Right lobe of liver (tissue), 4 donors: ENCODE measurements at regions not wholly inside any gene's neighbourhood (a gene's known extent, or its start where the extent isn't known, plus 50 kb on each side); places are given as distances from the start of the nearest gene placed in this dataset.
"Not testable (repeated sequence)": the region's sequence is repeated elsewhere in the genome, so short reads cannot be mapped to it uniquely, and the experiment has no call there.

Experiments
- POLR2A ChIP-seq: fragments of 450-650 bp; IDR thresholded peaks from one replicate; pipeline ENCODE4 v1.6.1; 2017; ENCODE audit warnings: antibody characterized with exemption, mild to moderate bottlenecking
- TF ChIP-seq, protein P1 (sequence below), 4 donors: fragments of 200-600 bp in 3 of 4; fragments of 450-650 bp in 1 of 4; IDR thresholded peaks; one replicate each; pipeline versions ENCODE4 v1.5.1 to v1.8.0; 2016 to 2022; ENCODE audit warnings: antibody characterized with exemption in 4 of 4, mild to moderate bottlenecking in 2 of 4
- donor health status: DM: no; HTN: no; CAD: no.
- donor health status: DM: no; HTN: no; CAD: no.
- donor health status: DM: no; HTN: yes; CAD: no.

DNA sequence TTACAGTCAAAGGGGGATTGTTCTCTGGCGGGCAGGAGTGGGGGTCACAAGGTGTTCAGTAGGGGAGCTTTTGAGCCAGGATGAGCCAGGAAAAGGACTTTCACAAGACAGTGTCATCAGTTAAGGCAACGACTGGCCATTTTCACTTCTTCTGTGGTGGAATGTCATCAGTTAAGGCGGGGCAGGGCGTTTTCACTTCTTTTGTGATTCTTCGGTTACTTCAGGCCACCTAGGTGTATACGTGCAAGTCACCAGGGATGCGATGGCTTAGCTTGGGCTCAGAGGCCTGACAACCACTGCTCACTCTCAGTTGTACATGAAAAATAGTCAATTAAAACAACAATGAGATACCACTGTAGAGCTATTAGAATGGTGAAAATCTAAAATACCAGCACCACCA, 281.2 kb downstream of the INSIG2 start:
- TF ChIP-seq, protein P1, sequence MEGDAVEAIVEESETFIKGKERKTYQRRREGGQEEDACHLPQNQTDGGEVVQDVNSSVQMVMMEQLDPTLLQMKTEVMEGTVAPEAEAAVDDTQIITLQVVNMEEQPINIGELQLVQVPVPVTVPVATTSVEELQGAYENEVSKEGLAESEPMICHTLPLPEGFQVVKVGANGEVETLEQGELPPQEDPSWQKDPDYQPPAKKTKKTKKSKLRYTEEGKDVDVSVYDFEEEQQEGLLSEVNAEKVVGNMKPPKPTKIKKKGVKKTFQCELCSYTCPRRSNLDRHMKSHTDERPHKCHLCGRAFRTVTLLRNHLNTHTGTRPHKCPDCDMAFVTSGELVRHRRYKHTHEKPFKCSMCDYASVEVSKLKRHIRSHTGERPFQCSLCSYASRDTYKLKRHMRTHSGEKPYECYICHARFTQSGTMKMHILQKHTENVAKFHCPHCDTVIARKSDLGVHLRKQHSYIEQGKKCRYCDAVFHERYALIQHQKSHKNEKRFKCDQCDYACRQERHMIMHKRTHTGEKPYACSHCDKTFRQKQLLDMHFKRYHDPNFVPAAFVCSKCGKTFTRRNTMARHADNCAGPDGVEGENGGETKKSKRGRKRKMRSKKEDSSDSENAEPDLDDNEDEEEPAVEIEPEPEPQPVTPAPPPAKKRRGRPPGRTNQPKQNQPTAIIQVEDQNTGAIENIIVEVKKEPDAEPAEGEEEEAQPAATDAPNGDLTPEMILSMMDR (IDR thresholded peaks at IDR 0.05) = not testable (repeated sequence)
- not testable (repeated sequence) for TF ChIP-seq POLR2A
